ENCODE measurements at regions not wholly inside any gene's neighbourhood (a gene's known extent, or its start where the extent isn't known, plus 50 kb on each side); places are given as distances from the start of the nearest gene placed in this dataset.

DNA sequence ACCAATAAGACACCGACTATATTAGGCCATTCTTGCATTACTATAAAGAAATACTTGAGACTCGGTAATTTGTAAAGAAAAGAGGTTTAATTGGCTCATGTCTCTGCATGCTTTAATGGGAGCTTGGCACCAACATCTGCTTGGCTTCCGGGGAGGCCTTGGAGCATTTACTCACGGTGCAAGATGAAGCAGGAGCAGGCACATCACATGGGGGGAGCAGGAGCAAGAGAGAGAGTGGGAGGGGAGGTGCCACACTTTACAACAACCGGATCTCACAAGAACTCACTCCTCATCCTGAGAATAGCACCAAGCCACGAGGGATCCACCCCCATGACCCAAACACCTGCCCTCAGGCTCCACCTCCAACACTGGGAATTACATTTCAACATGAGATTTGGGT, 224.8 kb downstream of the KLF5 start:
- ATAC-seq (no peak), DNase-seq (no peak)
- no peaks in the 10 kb centered on the region for H3K36me3 Mint-ChIP-seq (ENCODE audit: low read depth)
- no peaks in the 10 kb centered on the region for H3K9me3 ChIP-seq (ENCODE audit: control insufficient read depth, low read length, poor library complexity, severe bottlenecking)
- no peak overlapping the region for H3K4me3 Mint-ChIP-seq
- no peaks in the 10 kb centered on the region for H3K27me3 Mint-ChIP-seq
- H3K27ac Mint-ChIP-seq = no peak overlapping the region
- H3K4me1 Mint-ChIP-seq = no peaks in the 10 kb centered on the region

DNA sequence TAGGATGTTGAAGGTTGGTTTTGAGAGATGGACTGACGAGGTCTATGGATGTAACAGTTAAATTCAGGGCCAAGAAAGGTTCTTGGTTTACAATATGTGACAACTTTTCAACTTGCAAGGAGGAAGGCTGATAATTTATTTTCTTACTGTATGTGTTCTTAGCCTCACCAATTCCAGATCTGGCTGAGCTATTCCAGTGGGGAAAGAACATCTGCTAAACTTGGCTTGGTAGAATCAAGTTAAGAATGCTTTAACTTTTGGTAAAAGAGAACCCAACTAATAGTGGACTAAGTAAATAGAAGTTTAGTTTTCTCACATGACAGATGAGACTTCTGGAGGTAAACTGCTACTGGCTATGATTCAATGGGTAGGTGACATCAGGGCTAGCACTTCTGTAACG, 222.9 kb downstream of the KLF5 start:
- Mint-ChIP-seq H3K27me3 (no peaks in the 10 kb centered on the region), H3K4me1 (no peaks in the 10 kb centered on the region), H3K36me3 (ENCODE audit: low read depth) (peaks cover 2% of the 10 kb centered on the region), H3K27ac (no peak overlapping the region), H3K4me3 (no peak overlapping the region)
- ATAC-seq = no peak
- H3K9me3 ChIP-seq (ENCODE audit: control insufficient read depth, low read length, poor library complexity, severe bottlenecking) = no peaks in the 10 kb centered on the region
- no peak for DNase-seq

DNA sequence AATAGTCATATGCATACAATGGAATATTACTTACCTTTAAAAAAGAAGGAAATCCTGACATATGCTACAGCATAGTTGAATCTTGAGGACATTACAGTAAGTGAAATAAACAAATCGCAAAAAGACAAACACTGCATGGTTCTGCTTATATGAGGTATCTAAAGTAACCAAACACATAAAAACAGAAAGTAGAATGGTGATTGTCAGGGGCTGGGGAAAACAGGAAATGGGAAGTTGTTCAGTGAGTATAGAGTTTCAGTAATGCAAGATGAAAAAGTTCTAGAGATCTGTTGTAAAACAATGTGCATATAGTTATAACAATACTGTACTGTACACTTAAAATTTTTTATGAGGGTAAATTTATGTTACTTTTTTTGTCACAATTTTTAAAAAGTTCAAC, 219.4 kb downstream of the KLF5 start:
- Mint-ChIP-seq H3K36me3 (ENCODE audit: low read depth) (peaks cover 2% of the 10 kb centered on the region), H3K4me1 (peaks cover 2% of the 10 kb centered on the region), H3K27me3 (no peaks in the 10 kb centered on the region), H3K4me3 (no peak overlapping the region), H3K27ac (no peak overlapping the region)
- no peaks in the 10 kb centered on the region for H3K9me3 ChIP-seq (ENCODE audit: control insufficient read depth, low read length, poor library complexity, severe bottlenecking)
- DNase-seq = no peak
- ATAC-seq = no peak

DNA sequence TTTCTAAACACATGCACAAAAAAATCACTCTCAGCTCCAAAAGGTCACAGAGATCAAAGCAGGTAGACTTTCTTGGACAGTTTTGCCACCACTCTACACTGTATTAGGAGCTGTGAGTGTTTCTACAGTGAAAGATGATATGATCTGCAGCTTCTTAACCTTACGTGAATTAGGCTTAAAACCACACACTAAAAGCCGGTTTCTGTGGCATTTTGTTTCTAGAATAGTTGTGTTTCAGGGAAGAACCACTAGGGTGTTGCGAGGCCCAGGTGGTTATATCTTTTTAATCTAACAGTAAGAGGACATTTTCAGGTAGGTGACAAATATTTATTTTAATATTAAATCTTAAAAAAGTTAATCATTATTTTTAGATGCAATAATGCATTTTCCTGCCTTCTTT, 216.4 kb downstream of the KLF5 start:
- Mint-ChIP-seq H3K27me3 (no peaks in the 10 kb centered on the region), H3K4me1 (peaks cover 2% of the 10 kb centered on the region), H3K27ac (no peak overlapping the region), H3K4me3 (no peak overlapping the region), H3K36me3 (ENCODE audit: low read depth) (peaks cover 2% of the 10 kb centered on the region)
- peaks cover under 1% of the 10 kb centered on the region for H3K9me3 ChIP-seq (ENCODE audit: control insufficient read depth, low read length, poor library complexity, severe bottlenecking)
- no peak for ATAC-seq
- DNase-seq = no peak

DNA sequence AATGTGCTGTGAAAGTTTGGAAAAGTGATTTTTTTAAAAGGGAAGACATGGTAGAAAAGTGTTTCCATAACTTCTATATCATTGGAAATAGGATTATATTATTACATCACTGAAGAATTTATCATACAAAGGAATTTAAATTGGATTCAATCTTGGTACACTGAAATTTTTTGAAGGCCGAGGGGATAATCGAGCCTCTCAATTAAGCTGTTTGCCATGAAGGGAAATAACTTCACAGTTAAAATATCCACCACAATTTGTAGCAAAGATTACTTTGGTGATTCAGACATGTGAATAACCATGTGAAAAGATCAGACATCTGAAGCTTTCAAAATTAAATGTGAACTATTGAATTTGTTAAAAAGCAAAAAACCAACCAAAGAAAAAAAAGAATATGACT, 215.3 kb downstream of the KLF5 start:
- ATAC-seq (no peak), DNase-seq (no peak)
- no peak overlapping the region for H3K4me3 Mint-ChIP-seq
- peaks cover 2% of the 10 kb centered on the region for H3K4me1 Mint-ChIP-seq
- H3K27me3 Mint-ChIP-seq = no peaks in the 10 kb centered on the region
- peaks cover 3% of the 10 kb centered on the region for H3K9me3 ChIP-seq (ENCODE audit: control insufficient read depth, low read length, poor library complexity, severe bottlenecking)
- peaks cover 2% of the 10 kb centered on the region for H3K36me3 Mint-ChIP-seq (ENCODE audit: low read depth)
- no peak overlapping the region for H3K27ac Mint-ChIP-seq

DNA sequence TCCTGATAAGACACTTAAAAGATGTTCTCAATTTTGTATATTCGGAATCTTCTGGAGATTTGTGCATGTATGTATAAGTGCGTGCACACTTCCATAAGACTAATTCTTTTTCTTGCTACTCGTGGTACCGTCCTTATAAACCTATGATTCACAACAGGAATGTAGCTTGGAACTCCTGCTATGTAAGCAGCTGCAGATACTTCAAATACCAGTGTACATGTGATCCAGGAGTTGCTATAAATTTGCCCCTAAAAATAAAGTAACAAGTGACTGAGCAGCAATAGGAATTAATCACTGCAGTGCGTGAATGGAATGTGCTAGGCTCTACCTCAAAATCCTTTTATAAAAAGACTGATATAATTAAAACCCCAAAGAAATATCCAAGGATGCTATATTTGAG, 214.9 kb downstream of the KLF5 start:
- ATAC-seq = no peak
- peaks cover 3% of the 10 kb centered on the region for H3K9me3 ChIP-seq (ENCODE audit: control insufficient read depth, low read length, poor library complexity, severe bottlenecking)
- DNase-seq = no peak
- no peak overlapping the region for H3K4me3 Mint-ChIP-seq
- H3K27ac Mint-ChIP-seq = no peak overlapping the region
- peaks cover 2% of the 10 kb centered on the region for H3K4me1 Mint-ChIP-seq
- no peaks in the 10 kb centered on the region for H3K27me3 Mint-ChIP-seq
- H3K36me3 Mint-ChIP-seq (ENCODE audit: low read depth) = peaks cover 2% of the 10 kb centered on the region

DNA sequence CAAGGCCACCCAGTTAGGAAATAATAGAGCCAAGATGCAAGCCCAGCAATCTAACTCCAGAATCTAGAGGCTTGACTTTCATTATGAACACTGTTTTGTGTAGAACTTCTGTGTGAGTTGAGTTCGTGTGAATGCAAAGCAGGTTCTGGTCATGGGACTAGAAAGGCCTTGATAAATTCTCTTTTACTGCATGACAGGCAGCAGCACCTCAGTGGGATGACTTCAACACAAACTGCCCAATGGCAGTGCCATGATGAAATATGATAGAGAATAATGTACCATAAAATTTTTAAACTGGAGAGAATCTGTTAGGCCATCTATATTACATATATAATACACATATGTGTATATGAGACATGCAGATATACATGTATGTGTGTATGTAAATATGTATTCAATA, 214.5 kb downstream of the KLF5 start:
- Mint-ChIP-seq H3K27ac (no peak overlapping the region), H3K4me3 (no peak overlapping the region), H3K4me1 (peaks cover 2% of the 10 kb centered on the region), H3K36me3 (ENCODE audit: low read depth) (peaks cover 2% of the 10 kb centered on the region), H3K27me3 (no peaks in the 10 kb centered on the region)
- peaks cover 3% of the 10 kb centered on the region for H3K9me3 ChIP-seq (ENCODE audit: control insufficient read depth, low read length, poor library complexity, severe bottlenecking)
- ATAC-seq (no peak), DNase-seq (no peak)

DNA sequence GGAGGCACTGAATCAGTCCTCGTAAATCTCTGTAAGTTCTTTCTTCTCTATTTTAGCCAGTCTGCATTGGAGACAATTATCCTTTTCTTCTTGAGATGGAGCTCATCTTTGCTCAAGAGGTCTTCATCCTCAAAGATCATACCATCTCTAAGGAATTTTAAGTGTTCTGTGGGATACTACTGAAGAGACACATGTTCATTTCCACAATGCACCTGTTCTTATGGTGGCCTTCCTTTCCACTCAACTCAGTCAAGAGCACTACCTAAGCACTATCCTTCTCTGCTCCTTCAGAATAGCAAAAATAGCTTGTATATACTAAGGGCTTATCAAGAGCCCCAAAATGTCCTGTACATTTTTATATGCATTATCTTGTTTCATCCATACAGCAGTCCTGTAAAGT, 214.0 kb downstream of the KLF5 start:
- no peak for ATAC-seq

DNA sequence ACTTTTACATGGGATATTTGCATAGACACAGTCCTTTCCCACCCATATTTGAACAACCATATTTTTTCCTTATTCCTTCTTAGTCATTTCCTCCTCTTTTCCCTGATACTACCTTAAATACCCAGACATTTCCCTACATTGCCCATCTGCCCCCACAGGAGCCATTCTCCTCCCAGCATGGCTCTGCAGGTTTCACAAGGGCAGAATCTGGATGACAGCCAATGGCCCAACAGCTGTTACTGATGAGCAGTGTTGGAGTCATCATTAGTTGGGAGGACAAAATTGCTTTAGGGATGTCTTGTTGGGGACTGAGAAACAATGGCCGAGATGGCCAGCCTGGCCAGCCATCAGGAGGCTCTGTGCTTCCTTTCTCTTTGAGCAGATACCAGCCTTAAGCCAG, 209.5 kb downstream of the KLF5 start:
- Mint-ChIP-seq H3K36me3 (ENCODE audit: low read depth) (no peaks in the 10 kb centered on the region), H3K27ac (no peak overlapping the region), H3K27me3 (peaks cover 6% of the 10 kb centered on the region), H3K4me3 (no peak overlapping the region), H3K4me1 (peaks cover 2% of the 10 kb centered on the region)
- no peak for DNase-seq
- H3K9me3 ChIP-seq (ENCODE audit: control insufficient read depth, low read length, poor library complexity, severe bottlenecking) = peaks cover 3% of the 10 kb centered on the region
- no peak for ATAC-seq

More for the DNA sequence above, 214.0 kb downstream of the KLF5 start:
- H3K9me3 ChIP-seq (ENCODE audit: control insufficient read depth, low read length, poor library complexity, severe bottlenecking) = peaks cover 3% of the 10 kb centered on the region
- H3K27ac Mint-ChIP-seq = no peak overlapping the region
- H3K36me3 Mint-ChIP-seq (ENCODE audit: low read depth) = peaks cover 2% of the 10 kb centered on the region
- H3K27me3 Mint-ChIP-seq = no peaks in the 10 kb centered on the region
- DNase-seq = no peak
- H3K4me3 Mint-ChIP-seq = no peak overlapping the region
- peaks cover 2% of the 10 kb centered on the region for H3K4me1 Mint-ChIP-seq

DNA sequence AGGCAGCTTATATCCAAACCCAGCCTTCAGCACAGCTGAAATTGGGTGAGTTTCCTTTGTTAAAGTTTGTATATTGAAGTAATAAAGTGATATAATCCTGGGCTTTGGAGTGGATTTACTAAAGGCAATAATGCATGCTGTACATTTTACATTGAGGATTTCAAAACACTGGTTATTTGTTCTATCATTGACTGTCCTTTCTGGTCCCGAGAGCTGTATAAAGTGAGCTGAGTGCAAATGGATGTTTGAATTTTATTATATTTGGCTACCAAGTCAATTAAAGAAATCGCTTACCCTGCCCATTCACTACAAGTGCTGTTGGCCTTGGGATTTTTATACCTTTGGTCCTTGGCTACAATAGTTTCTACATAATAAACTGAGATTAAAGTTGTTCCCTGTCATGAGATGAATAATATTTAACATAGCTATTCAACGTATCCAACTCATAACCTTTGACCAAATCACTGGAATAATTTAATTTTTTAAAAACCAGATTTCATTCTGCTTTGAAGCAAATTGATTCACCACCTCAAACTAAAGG, 207.9 kb downstream of the KLF5 start:
- Mint-ChIP-seq H3K4me3 (no peak overlapping the region), H3K36me3 (ENCODE audit: low read depth) (no peaks in the 10 kb centered on the region), H3K27ac (no peak overlapping the region), H3K4me1 (peaks cover 2% of the 10 kb centered on the region), H3K27me3 (peaks cover 11% of the 10 kb centered on the region)
- no peak for ATAC-seq
- H3K9me3 ChIP-seq (ENCODE audit: control insufficient read depth, low read length, poor library complexity, severe bottlenecking) = peaks cover 3% of the 10 kb centered on the region
- no peak for DNase-seq

DNA sequence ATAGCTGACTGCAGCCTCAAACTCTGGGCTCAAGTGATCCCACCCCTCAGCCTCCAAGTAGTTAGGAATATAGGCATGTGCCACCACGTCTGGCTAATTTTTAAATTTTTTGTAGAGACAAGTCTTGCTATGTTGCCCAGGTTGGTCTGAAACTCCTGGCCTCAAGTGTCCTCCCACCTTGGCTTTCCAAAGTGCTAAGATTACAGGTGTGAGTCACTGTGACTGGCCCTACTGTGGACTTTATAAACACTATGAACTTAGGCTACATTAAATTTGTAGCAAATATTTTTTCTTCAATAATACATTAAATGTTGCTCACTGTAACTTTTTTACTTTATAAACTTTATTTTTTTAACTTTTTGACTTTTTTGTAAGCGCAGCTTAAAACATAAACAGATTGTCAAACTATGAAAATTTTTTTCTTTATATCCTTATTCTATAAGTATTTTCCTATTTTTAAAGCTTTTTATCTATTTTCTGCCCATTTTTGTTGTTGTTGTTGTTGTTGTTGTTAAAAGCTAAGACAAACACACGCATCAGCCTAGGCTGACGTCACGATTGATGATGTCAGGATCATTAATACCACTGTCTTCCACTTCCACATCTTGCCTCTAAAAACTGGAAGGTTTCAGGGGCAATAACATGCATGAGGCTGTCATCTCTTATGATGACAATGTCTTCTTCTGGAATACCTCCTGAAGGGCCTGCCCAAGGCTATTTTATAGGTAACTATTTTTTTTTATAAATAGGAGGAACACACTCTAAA, 204.2 kb downstream of the KLF5 start:
- H3K9me3 ChIP-seq (ENCODE audit: control insufficient read depth, low read length, poor library complexity, severe bottlenecking) = no peaks in the 10 kb centered on the region
- Mint-ChIP-seq H3K4me3 (no peak overlapping the region), H3K27ac (no peak overlapping the region), H3K36me3 (ENCODE audit: low read depth) (no peaks in the 10 kb centered on the region), H3K4me1 (peaks cover 7% of the 10 kb centered on the region), H3K27me3 (peaks cover 32% of the 10 kb centered on the region)
- no peak for DNase-seq
- no peak for ATAC-seq

DNA sequence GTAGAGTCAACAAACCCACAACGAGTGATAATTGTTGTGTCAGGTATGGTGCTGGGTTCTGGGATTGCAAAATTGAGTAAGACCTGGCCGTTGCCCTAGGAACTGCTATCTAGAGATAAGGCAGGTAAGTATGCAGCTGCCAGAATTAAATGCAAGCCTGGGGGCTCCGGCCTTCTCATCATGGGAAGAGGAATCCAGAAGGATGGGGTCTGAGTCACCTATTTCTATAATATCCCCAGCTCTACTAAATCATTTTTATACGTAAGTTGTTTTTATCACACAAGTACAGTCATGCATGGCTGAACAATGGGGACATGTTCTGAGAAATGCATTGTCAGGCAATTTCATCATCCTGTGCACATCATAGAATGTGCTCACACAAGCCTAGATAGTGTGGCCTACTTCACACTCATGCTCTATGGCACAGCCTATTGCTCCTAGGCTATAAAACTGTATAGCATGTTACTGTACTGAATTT, 203.0 kb downstream of the KLF5 start:
- Mint-ChIP-seq H3K27me3 (peaks cover 34% of the 10 kb centered on the region), H3K4me3 (no peak overlapping the region), H3K4me1 (peaks cover 7% of the 10 kb centered on the region), H3K27ac (no peak overlapping the region), H3K36me3 (ENCODE audit: low read depth) (no peaks in the 10 kb centered on the region)
- no peaks in the 10 kb centered on the region for H3K9me3 ChIP-seq (ENCODE audit: control insufficient read depth, low read length, poor library complexity, severe bottlenecking)
- no peak for DNase-seq
- ATAC-seq = no peak

DNA sequence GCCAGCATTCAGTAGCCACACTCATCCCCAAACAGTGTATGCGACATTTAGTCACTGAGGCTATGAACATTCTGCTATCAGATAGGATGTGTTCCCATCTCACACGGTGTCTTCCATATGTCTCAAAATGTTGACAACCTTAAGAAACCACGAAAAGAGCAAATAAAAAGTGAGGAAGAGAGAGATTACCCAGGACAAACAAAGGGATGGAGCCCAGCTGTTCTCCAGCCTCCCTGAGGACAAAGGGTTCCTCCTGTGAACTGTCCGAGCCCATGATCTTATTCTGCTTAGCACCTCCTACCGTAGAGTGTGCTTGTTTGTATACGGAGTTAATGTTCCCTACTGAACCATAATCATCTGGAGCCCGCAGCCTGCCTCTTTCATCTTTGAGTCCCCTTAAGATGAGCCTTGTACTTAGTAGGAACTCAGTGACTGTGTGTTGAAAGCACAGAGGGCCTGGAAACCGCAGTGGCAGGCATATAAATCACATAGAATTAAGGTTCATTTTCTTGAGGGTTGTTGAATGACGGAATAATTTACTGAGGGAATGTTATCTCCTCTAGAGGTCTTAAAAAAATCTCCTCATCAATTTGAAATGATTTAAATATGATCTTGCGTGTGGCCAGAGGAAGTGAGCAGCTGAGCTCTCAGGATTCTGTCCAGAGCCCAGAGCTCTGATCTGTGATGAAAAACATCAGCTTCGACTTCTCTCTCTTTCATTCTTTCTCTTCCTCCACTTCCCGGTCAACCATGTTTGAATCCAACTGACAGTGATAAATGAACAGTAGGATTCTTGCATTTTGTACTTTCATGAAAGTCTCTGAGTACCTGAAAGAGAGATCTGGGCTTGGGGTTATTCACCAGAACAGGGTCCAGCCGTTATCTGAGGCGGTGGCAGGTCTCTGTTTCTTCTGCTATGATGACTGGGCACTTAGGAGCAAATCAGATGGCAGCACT, 200.5 kb downstream of the KLF5 start:
- Mint-ChIP-seq H3K36me3 (ENCODE audit: low read depth) (no peaks in the 10 kb centered on the region), H3K4me1 (peaks cover 4% of the 10 kb centered on the region), H3K27ac (no peak overlapping the region), H3K4me3 (no peak overlapping the region), H3K27me3 (peaks cover 27% of the 10 kb centered on the region)
- H3K9me3 ChIP-seq (ENCODE audit: control insufficient read depth, low read length, poor library complexity, severe bottlenecking) = no peaks in the 10 kb centered on the region
- ATAC-seq = no peak
- DNase-seq = no peak

Measured in T-helper 17 cell (primary cell).